Lung (tissue), 11 donors: ENCODE measurements at regions not wholly inside any gene's neighbourhood (a gene's known extent, or its start where the extent isn't known, plus 50 kb on each side); places are given as distances from the start of the nearest gene placed in this dataset.

Source experiments
- ATAC-seq: fragments of 200-7000 bp; cut with Tn5 transposase; one replicate; pipeline ENCODE4 v1.9.1; 2020; ENCODE audit warnings: moderate number of reproducible peaks; ENCODE audit not compliant: insufficient read depth, low FRiP score
- DNase-seq, 3 donors: peaks; one replicate each; pipeline ENCODE4 v3.0.0-alpha.2; 2013 to 2017
- H3K27ac ChIP-seq, 2 donors: one replicate each; pipeline ENCODE4 v1.5.1; 2013; ENCODE audit warnings: mild to moderate bottlenecking in 2 of 2, moderate library complexity in 2 of 2, control low read depth in 1 of 2, inconsistent platforms in 1 of 2, low read depth in 1 of 2, low read length in 1 of 2
- H3K27me3 ChIP-seq, 3 donors: one replicate each; pipeline ENCODE4 v1.5.1; 2013; ENCODE audit warnings: low read length in 2 of 3; ENCODE audit not compliant: control insufficient read depth in 3 of 3, insufficient read depth in 3 of 3
- H3K36me3 ChIP-seq, 4 donors: one replicate each; pipeline ENCODE4 v1.5.1; 2013; ENCODE audit warnings: low read length in 4 of 4, mild to moderate bottlenecking in 1 of 4, moderate library complexity in 1 of 4; ENCODE audit not compliant: control insufficient read depth in 4 of 4, insufficient read depth in 4 of 4
- H3K4me1 ChIP-seq, 5 donors: one replicate each; pipeline ENCODE4 v1.5.1; 2013; ENCODE audit warnings: low read length in 5 of 5, mild to moderate bottlenecking in 2 of 5, moderate library complexity in 1 of 5; ENCODE audit not compliant: control insufficient read depth in 5 of 5, insufficient read depth in 5 of 5
- H3K4me3 ChIP-seq: one replicate; pipeline ENCODE4 v1.5.1; 2013; ENCODE audit warnings: mild to moderate bottlenecking, control low read depth, moderate library complexity
- H3K9ac ChIP-seq, 2 donors: one replicate each; pipeline ENCODE4 v1.5.1; 2013; ENCODE audit warnings: low read length in 2 of 2, control low read depth in 1 of 2; ENCODE audit not compliant: insufficient read depth in 1 of 2
- H3K9me3 ChIP-seq, 4 donors: one replicate each; pipeline ENCODE4 v1.5.1; 2013; ENCODE audit warnings: low read length in 3 of 4, mild to moderate bottlenecking in 1 of 4, moderate library complexity in 1 of 4; ENCODE audit not compliant: control insufficient read depth in 4 of 4, insufficient read depth in 3 of 4
- WGBS, 2 donors: extraction: QIAGEN DNeasy Blood & Tissue Kit; methylation state at CpG; one replicate each; pipeline ENCODE4 v1.1.7; 2013; 5-methylcytosine and 5-hydroxymethylcytosine counted together
- TF ChIP-seq, protein P1 (sequence below): IDR thresholded peaks from 2 replicates; pipeline ENCODE4 v1.5.1; 2012; ENCODE audit warnings: mild to moderate bottlenecking; ENCODE audit errors: control extremely low read depth, extremely low read depth
- donor health status: control.
- donor health status: control.
- donor health status: Bipolar disorder and iron deficiency.
- donor health status: healthy.
- donor health status: DM: yes; HTN: yes; CAD: no.

- DNase-seq (no peak), ATAC-seq (no peak)
- TF ChIP-seq, protein P1, sequence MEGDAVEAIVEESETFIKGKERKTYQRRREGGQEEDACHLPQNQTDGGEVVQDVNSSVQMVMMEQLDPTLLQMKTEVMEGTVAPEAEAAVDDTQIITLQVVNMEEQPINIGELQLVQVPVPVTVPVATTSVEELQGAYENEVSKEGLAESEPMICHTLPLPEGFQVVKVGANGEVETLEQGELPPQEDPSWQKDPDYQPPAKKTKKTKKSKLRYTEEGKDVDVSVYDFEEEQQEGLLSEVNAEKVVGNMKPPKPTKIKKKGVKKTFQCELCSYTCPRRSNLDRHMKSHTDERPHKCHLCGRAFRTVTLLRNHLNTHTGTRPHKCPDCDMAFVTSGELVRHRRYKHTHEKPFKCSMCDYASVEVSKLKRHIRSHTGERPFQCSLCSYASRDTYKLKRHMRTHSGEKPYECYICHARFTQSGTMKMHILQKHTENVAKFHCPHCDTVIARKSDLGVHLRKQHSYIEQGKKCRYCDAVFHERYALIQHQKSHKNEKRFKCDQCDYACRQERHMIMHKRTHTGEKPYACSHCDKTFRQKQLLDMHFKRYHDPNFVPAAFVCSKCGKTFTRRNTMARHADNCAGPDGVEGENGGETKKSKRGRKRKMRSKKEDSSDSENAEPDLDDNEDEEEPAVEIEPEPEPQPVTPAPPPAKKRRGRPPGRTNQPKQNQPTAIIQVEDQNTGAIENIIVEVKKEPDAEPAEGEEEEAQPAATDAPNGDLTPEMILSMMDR: no peak
- Histone ChIP-seq H3K4me3 (no peak overlapping the region), H3K9ac (no peak overlapping the region), H3K4me1 (peaks cover 0 to 6% (median 0%) of the 10 kb centered on the region in 5 donors), H3K9me3 (no peaks in the 10 kb centered on the region), H3K36me3 (no peaks in the 10 kb centered on the region), H3K27me3 (no peaks in the 10 kb centered on the region), H3K27ac (no peak overlapping the region)
- 89 to 90% methylated on average over 2 of the region's 2 CpGs for WGBS, 2 donors
These were observed 203.6 kb upstream of the PPARGC1A start for GRCh38 chr4:24093446-24093845.

DNA sequence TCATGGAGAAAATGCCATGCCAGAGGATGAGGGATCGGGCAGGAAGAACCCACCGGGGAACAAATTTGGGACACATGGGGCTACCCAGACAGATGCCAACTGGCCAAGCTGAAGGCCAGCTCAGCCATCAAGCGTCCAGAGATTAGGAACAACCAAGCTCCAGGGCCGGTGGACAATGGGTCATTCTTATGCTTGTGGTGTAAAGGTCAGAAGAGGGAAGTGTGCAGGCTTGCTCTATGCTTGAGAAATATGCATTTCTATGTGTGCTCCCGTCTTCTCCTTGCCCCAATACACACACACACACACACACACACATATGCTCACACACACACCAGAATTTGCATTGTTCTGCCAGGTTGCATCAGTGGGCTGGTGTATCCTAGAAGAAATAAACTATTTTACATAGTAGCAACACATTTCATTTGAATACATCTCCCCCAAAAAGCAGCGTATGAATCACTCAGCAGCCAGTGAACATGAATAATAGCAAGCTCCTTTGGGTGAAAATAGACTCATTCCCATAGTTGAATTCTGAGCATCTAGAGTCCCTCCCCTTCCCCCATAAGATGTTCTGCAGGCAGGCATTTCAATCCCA lies 201.9 kb upstream of the PPARGC1A start:
- no peaks in the 10 kb centered on the region for H3K27me3 ChIP-seq
- no peak overlapping the region for H3K9ac ChIP-seq
- ATAC-seq: no peak
- H3K4me1 ChIP-seq: peaks cover 0 to 6% (median 0%) of the 10 kb centered on the region in 5 donors
- H3K36me3 ChIP-seq: no peaks in the 10 kb centered on the region
- no peak overlapping the region for H3K27ac ChIP-seq
- no peaks in the 10 kb centered on the region for H3K9me3 ChIP-seq
- TF ChIP-seq, protein P1: no peak
- no peak overlapping the region for H3K4me3 ChIP-seq
- no peak for DNase-seq
- WGBS, 2 donors: 82 to 90% methylated on average over 6 of the region's 6 CpGs

- Histone ChIP-seq H3K27me3 (no peaks in the 10 kb centered on the region), H3K9me3 (no peaks in the 10 kb centered on the region), H3K4me1 (peaks cover 0 to 6% (median 0%) of the 10 kb centered on the region in 5 donors), H3K9ac (no peak overlapping the region), H3K4me3 (no peak overlapping the region), H3K27ac (no peak overlapping the region), H3K36me3 (no peaks in the 10 kb centered on the region)
- WGBS, 2 donors: 64 to 80% methylated on average over 3 of the region's 3 CpGs
- no peak for ATAC-seq
- TF ChIP-seq, protein P1: no peak
- peak in 1 of 3 donors; percentile 16 for DNase-seq
These were observed 200.1 kb upstream of the PPARGC1A start for GRCh38 chr4:24089851-24090534.
